A549 (cell line): ENCODE measurements at regions not wholly inside any gene's neighbourhood (a gene's known extent, or its start where the extent isn't known, plus 50 kb on each side); places are given as distances from the start of the nearest gene placed in this dataset.

Source experiments
- ATAC-seq, 2 experiments: fragments of 200-7000 bp in 1 of 2; fragments of >200 bp in 1 of 2; cut with Nextera tagmentation in 1 of 2; cut with Tn5 transposase in 1 of 2; 3 replicates each; pipeline versions ENCODE4 v1.8.0 to v1.9.1; 2018 to 2020; ENCODE audit warnings: mild to moderate bottlenecking in 1 of 2, moderate library complexity in 1 of 2
- CTCF ChIA-PET: fragments of 300-600 bp; sonication (Branson Sonifier 250); formaldehyde crosslinking; extraction: SDS; loops from one replicate; lab custom pipeline; 2021; ENCODE audit warnings: antibody characterized with exemption, inconsistent platforms; lab: Yijun Ruan, JAX
- POLR2A ChIA-PET: fragments of 350-600 bp; formaldehyde crosslinking; extraction: SDS; loops from one replicate; lab custom pipeline; 2021; ENCODE audit warnings: antibody characterized with exemption, inconsistent platforms; lab: Yijun Ruan, JAX
- DNase-seq, 2 experiments: peaks; one replicate each; pipeline versions ENCODE4 v3.0.0 to v3.0.0-alpha.2; 2011 to 2016; ENCODE audit warnings: low read depth in 1 of 2, low spot score in 1 of 2
- FAIRE-seq: peaks from 2 replicates; lab custom pipeline; 2011; peaks lifted over from hg19 to GRCh38; lab: Jason Lieb, UNC
- H3K27ac ChIP-seq, 2 experiments: fragments of >200 bp; sonication (Bioruptor Twin); formaldehyde crosslinking; 3 replicates each; pipeline ENCODE4 v1.5.1; 2016 to 2017
- H3K4me1 ChIP-seq: fragments of >200 bp; sonication (Bioruptor Twin); formaldehyde crosslinking; 3 replicates; pipeline ENCODE4 v1.6.1; 2016
- H3K4me2 ChIP-seq: fragments of >200 bp; sonication (Bioruptor Twin); formaldehyde crosslinking; 3 replicates; pipeline ENCODE4 v1.6.1; 2016
- H3K4me3 ChIP-seq: fragments of >200 bp; sonication (Bioruptor Twin); formaldehyde crosslinking; 3 replicates; pipeline ENCODE4 v1.5.1; 2016
- H3K9me3 ChIP-seq: fragments of >200 bp; sonication (Bioruptor Twin); formaldehyde crosslinking; 3 replicates; pipeline ENCODE4 v1.6.1; 2016
- ATOH8 ChIP-seq: fragments of 250-450 bp; sonication (Bioruptor Pico); IDR thresholded peaks from 2 replicates; pipeline ENCODE4 v1.5.0; 2020; ENCODE audit warnings: low read depth, mild to moderate bottlenecking, moderate library complexity
- BHLHE40 ChIP-seq: IDR thresholded peaks from 2 replicates; pipeline ENCODE4 v1.6.1; 2012; ENCODE audit warnings: low read depth, low read length, inconsistent platforms
- CBX8 ChIP-seq: fragments of 200-600 bp; sonication (generic); IDR thresholded peaks from 2 replicates; pipeline ENCODE4 v1.6.1; 2016
- CEBPB ChIP-seq, 2 experiments: fragments of >200 bp in 1 of 2; sonication (Bioruptor Twin) in 1 of 2; formaldehyde crosslinking in 1 of 2; IDR thresholded peaks; 2 replicates each; pipeline ENCODE4 v1.6.1; 2012 to 2016
- CHD4 ChIP-seq: fragments of 200-600 bp; sonication (generic); IDR thresholded peaks from 2 replicates; pipeline ENCODE4 v1.6.1; 2016; ENCODE audit warnings: antibody characterized with exemption, mild to moderate bottlenecking, borderline replicate concordance
- EHF ChIP-seq: fragments of 250-450 bp; sonication (Bioruptor Pico); IDR thresholded peaks from 2 replicates; pipeline ENCODE4 v1.5.0; 2020; ENCODE audit warnings: mild to moderate bottlenecking
- EHMT2 ChIP-seq: fragments of 200-600 bp; sonication (generic); IDR thresholded peaks from 2 replicates; pipeline ENCODE4 v1.6.1; 2016; ENCODE audit warnings: antibody characterized with exemption, low read depth, mild to moderate bottlenecking, moderate library complexity
- FOSB ChIP-seq: fragments of 250-450 bp; sonication (Bioruptor Pico); IDR thresholded peaks from 2 replicates; pipeline ENCODE4 v1.5.0; 2020; ENCODE audit warnings: mild to moderate bottlenecking, moderate library complexity
- FOXS1 ChIP-seq: fragments of 250-450 bp; sonication (Bioruptor Pico); IDR thresholded peaks from 2 replicates; pipeline ENCODE4 v1.5.0; 2020; ENCODE audit warnings: mild to moderate bottlenecking, moderate library complexity
- HDAC2 ChIP-seq: fragments of 200-600 bp; sonication (generic); IDR thresholded peaks from 2 replicates; pipeline ENCODE4 v1.6.1; 2016
- HES2 ChIP-seq: fragments of >200 bp; sonication (Bioruptor Twin); formaldehyde crosslinking; IDR thresholded peaks from 2 replicates; pipeline ENCODE4 v1.6.1; 2016
- HOXA7 ChIP-seq: fragments of 250-450 bp; sonication (Bioruptor Pico); IDR thresholded peaks from 2 replicates; pipeline ENCODE4 v1.5.0; 2020; ENCODE audit warnings: mild to moderate bottlenecking, moderate library complexity
- KDM1A ChIP-seq: fragments of 200-600 bp; sonication (generic); IDR thresholded peaks from 2 replicates; pipeline ENCODE4 v1.6.1; 2016; ENCODE audit warnings: low read depth, mild to moderate bottlenecking
- MAFK ChIP-seq: fragments of 450-650 bp; IDR thresholded peaks from 2 replicates; pipeline ENCODE4 v1.6.1; 2014; ENCODE audit not compliant: partially characterized antibody
- MAX ChIP-seq: IDR thresholded peaks from 2 replicates; pipeline ENCODE4 v1.6.1; 2012
- NPAS2 ChIP-seq: fragments of 250-450 bp; sonication (Bioruptor Pico); IDR thresholded peaks from 2 replicates; pipeline ENCODE4 v1.8.0; 2022; ENCODE audit warnings: mild to moderate bottlenecking, moderate library complexity, borderline replicate concordance
- PBX3 ChIP-seq: IDR thresholded peaks from 2 replicates; pipeline ENCODE4 v1.6.1; 2012
- RAD21 ChIP-seq, 2 experiments: fragments of >200 bp in 1 of 2; sonication (Bioruptor Twin) in 1 of 2; formaldehyde crosslinking in 1 of 2; IDR thresholded peaks in 1 of 2; conservative IDR thresholded peaks in 1 of 2; 2 replicates in 1 of 2; 3 replicates in 1 of 2; pipeline ENCODE4 v1.6.1; 2012 to 2018; ENCODE audit warnings: inconsistent platforms in 1 of 2
- REST ChIP-seq: fragments of 200-600 bp; sonication (generic); IDR thresholded peaks from 2 replicates; pipeline ENCODE4 v1.6.1; 2016; ENCODE audit warnings: antibody characterized with exemption, mild to moderate bottlenecking, moderate library complexity
- RNF2 ChIP-seq: fragments of 200-600 bp; sonication (generic); IDR thresholded peaks from 2 replicates; pipeline ENCODE4 v1.6.1; 2016; ENCODE audit warnings: low read depth, mild to moderate bottlenecking, antibody characterized with exemption, moderate library complexity, borderline replicate concordance
- SREBF2 ChIP-seq: fragments of 450-650 bp; IDR thresholded peaks from 2 replicates; pipeline ENCODE4 v1.6.1; 2014; ENCODE audit warnings: mild to moderate bottlenecking, moderate library complexity
- TFCP2L1 ChIP-seq: fragments of 250-450 bp; sonication (Bioruptor Pico); IDR thresholded peaks from 2 replicates; pipeline ENCODE4 v1.5.0; 2021; ENCODE audit warnings: mild to moderate bottlenecking
- ZC3H11A ChIP-seq: fragments of 450-650 bp; IDR thresholded peaks from 2 replicates; pipeline ENCODE4 v1.6.1; 2014; ENCODE audit warnings: antibody characterized with exemption, mild to moderate bottlenecking
- ZFP36 ChIP-seq: fragments of 450-650 bp; IDR thresholded peaks from 2 replicates; pipeline ENCODE4 v1.6.1; 2014; ENCODE audit warnings: borderline replicate concordance; ENCODE audit not compliant: partially characterized antibody
- ZSCAN20 ChIP-seq: fragments of 250-450 bp; sonication (Bioruptor Pico); IDR thresholded peaks from 2 replicates; pipeline ENCODE4 v1.8.0; 2022; ENCODE audit warnings: mild to moderate bottlenecking, moderate library complexity
- WGBS: methylation state at CpG from one replicate; pipeline ENCODE4 v1.1.6; 2017; ENCODE audit errors: missing lambda C conversion rate; 5-methylcytosine and 5-hydroxymethylcytosine counted together

GRCh38 chr9:85401998-85402397 lies 339.8 kb downstream of the AGTPBP1 start:
- H3K9me3 ChIP-seq = no peaks in the 10 kb centered on the region
- DNase-seq (no peak), ATAC-seq (no peak), FAIRE-seq (no peak)
- H3K4me1 ChIP-seq = no peaks in the 10 kb centered on the region
- POLR2A ChIA-PET = no interaction called here
- TF ChIP-seq ATOH8 (CRISPR knock-in tag) (no peak), HDAC2 (no peak), HES2 (no peak), FOSB (CRISPR knock-in tag) (no peak), EHMT2 (no peak), SREBF2 (no peak), TFCP2L1 (CRISPR knock-in tag) (no peak), FOXS1 (no peak), CHD4 (no peak), KDM1A (no peak), ZSCAN20 (CRISPR knock-in tag) (no peak), REST (no peak)
- WGBS = 12% methylated on average over 1 of the region's 1 CpG
- no peak overlapping the region for H3K27ac ChIP-seq
- no peak overlapping the region for H3K4me2 ChIP-seq
- CTCF ChIA-PET = no interaction called here
- no peak overlapping the region for H3K4me3 ChIP-seq

- no peak overlapping the region for H3K4me3 ChIP-seq
- DNase-seq (no peak), FAIRE-seq (no peak), ATAC-seq (no peak)
- ChIA-PET POLR2A (no interaction called here), CTCF (interaction anchor here (1.6 to 2.3 kb wide), 2 partner anchors 28 to 1000 kb away, joined by 4 to 6 read pairs; no protein-coding TSS in a partner anchor)
- WGBS = 30% methylated on average over 6 of the region's 6 CpGs
- no peak overlapping the region for H3K4me2 ChIP-seq
- H3K4me1 ChIP-seq = no peaks in the 10 kb centered on the region
- TF ChIP-seq MAX (no peak), RAD21 (conservative IDR thresholded peaks at IDR 0.05 in 1 of 2, IDR thresholded peaks at IDR 0.05 in 1 of 2) (no peak), CEBPB (IDR thresholded peaks at IDR 0.05) (no peak), RNF2 (no peak), PBX3 (no peak), CHD4 (no peak), BHLHE40 (no peak), HOXA7 (CRISPR knock-in tag) (no peak), ZFP36 (no peak), FOSB (CRISPR knock-in tag) (no peak), MAFK (no peak), CBX8 (no peak), EHF (CRISPR knock-in tag) (no peak), NPAS2 (CRISPR knock-in tag) (no peak), ATOH8 (CRISPR knock-in tag) (no peak), ZC3H11A (no peak), TFCP2L1 (CRISPR knock-in tag) (no peak)
- no peaks in the 10 kb centered on the region for H3K9me3 ChIP-seq
- H3K27ac ChIP-seq = no peak overlapping the region
Observed at GRCh38 chr9:85397005-85397404, 344.7 kb downstream of the AGTPBP1 start.
